Esophagus muscularis mucosa (tissue), 4 donors: ENCODE measurements at regions not wholly inside any gene's neighbourhood (a gene's known extent, or its start where the extent isn't known, plus 50 kb on each side); places are given as distances from the start of the nearest gene placed in this dataset.

Experiments used
- DNase-seq: peaks from one replicate; pipeline ENCODE4 v3.0.0-alpha.2; 2017; ENCODE audit errors: extremely low spot score
- H3K27ac ChIP-seq, 4 donors: fragments of 200-600 bp; sonication (generic); replicated peaks in 1 of 4; 1 replicate in 3 of 4; 2 replicates in 1 of 4; pipeline ENCODE4 v1.5.1; 2016 to 2019; ENCODE audit warnings: mild to moderate bottlenecking in 1 of 4
- H3K27me3 ChIP-seq, 4 donors: fragments of 200-600 bp; sonication (generic); one replicate each; pipeline versions ENCODE4 v1.5.1 to v1.6.0; 2016 to 2019
- H3K36me3 ChIP-seq, 4 donors: fragments of 200-600 bp; sonication (generic); one replicate each; pipeline ENCODE4 v1.5.1; 2016 to 2019
- H3K4me1 ChIP-seq, 4 donors: fragments of 200-600 bp; sonication (generic); one replicate each; pipeline ENCODE4 v1.5.1; 2016 to 2019
- H3K4me3 ChIP-seq, 4 donors: fragments of 200-600 bp; sonication (generic); 1 replicate in 2 of 4; 2 replicates in 2 of 4; pipeline ENCODE4 v1.5.1; 2016 to 2019; ENCODE audit warnings: mild to moderate bottlenecking in 4 of 4, moderate library complexity in 1 of 4
- H3K9me3 ChIP-seq, 4 donors: fragments of 200-600 bp; sonication (generic); 1 replicate in 3 of 4; 2 replicates in 1 of 4; pipeline ENCODE4 v1.5.1; 2016 to 2019
- CTCF ChIP-seq, 3 experiments: fragments of 200-600 bp in 2 of 3; fragments of 450-650 bp in 1 of 3; sonication (generic) in 2 of 3; IDR thresholded peaks; one replicate each; pipeline ENCODE4 v1.5.1; 2017 to 2019; ENCODE audit warnings: antibody characterized with exemption in 3 of 3, mild to moderate bottlenecking in 2 of 3, moderate library complexity in 1 of 3
- EP300 ChIP-seq: sonication (generic); formaldehyde crosslinking; IDR thresholded peaks from one replicate; pipeline ENCODE4 v1.6.1; 2017; ENCODE audit warnings: antibody characterized with exemption
- POLR2A ChIP-seq: fragments of 450-650 bp; IDR thresholded peaks from one replicate; pipeline ENCODE4 v1.6.1; 2017; ENCODE audit warnings: antibody characterized with exemption, moderate library complexity, mild to moderate bottlenecking, low read depth
- POLR2AphosphoS5 ChIP-seq, 2 donors: sonication (generic); formaldehyde crosslinking; IDR thresholded peaks; one replicate each; pipeline ENCODE4 v1.6.1; 2017; ENCODE audit warnings: antibody characterized with exemption in 2 of 2
- WGBS: methylation state at CpG from one replicate; pipeline ENCODE4 v1.1.5; 2018; 5-methylcytosine and 5-hydroxymethylcytosine counted together
- intact Hi-C: fragments of 100-400 bp; cut with DNase I; formaldehyde crosslinking; loops from one replicate; pipeline ENCODE4 v1.15.1; 2023

- H3K9me3 ChIP-seq, result peaks cover 0 to 5% (median 0%) of the 10 kb centered on the region in 4 donors
- 84% methylated on average over 13 of the region's 13 CpGs for WGBS
- peak; percentile 42 for DNase-seq
- intact Hi-C loops, result no loop called here
- peaks cover 0 to 21% (median 0%) of the 10 kb centered on the region in 4 donors for H3K27me3 ChIP-seq
- no peaks in the 10 kb centered on the region for H3K36me3 ChIP-seq
- H3K27ac ChIP-seq, result peak overlapping the region in 1 of 4 donors; percentile 20
- H3K4me3 ChIP-seq, result no peak overlapping the region
- peaks cover 20 to 37% (median 23%) of the 10 kb centered on the region in 4 donors for H3K4me1 ChIP-seq
- TF ChIP-seq EP300, result no peak
- TF ChIP-seq CTCF (IDR thresholded peaks at IDR 0.05), result no peak
- TF ChIP-seq POLR2A, result no peak
- no peak for TF ChIP-seq POLR2AphosphoS5 (IDR thresholded peaks at IDR 0.05)
Measured at GRCh38 chr5:171577042-171577758, 157.8 kb downstream of the FGF18 start.

GRCh38 chr5:171578049-171578828 is 158.8 kb downstream of the FGF18 start:
- no peak for DNase-seq
- intact Hi-C loops, result no loop called here
- H3K9me3 ChIP-seq, result peaks cover 0 to 5% (median 0%) of the 10 kb centered on the region in 4 donors
- H3K36me3 ChIP-seq, result no peaks in the 10 kb centered on the region
- H3K27me3 ChIP-seq, result peaks cover 0 to 32% (median 0%) of the 10 kb centered on the region in 4 donors
- H3K4me1 ChIP-seq, result peaks cover 20 to 37% (median 23%) of the 10 kb centered on the region in 4 donors
- peak overlapping the region; percentile 21 to 71 (median 55) for H3K27ac ChIP-seq
- 70% methylated on average over 8 of the region's 11 CpGs for WGBS
- H3K4me3 ChIP-seq, result no peak overlapping the region
- TF ChIP-seq CTCF (IDR thresholded peaks at IDR 0.05) (no peak), POLR2AphosphoS5 (IDR thresholded peaks at IDR 0.05) (peak; percentile 25 to 30), EP300 (no peak)

GRCh38 chr5:171578829-171579491 is 159.5 kb downstream of the FGF18 start:
- intact Hi-C loops, result no loop called here
- Histone ChIP-seq H3K27me3 (peaks cover 0 to 32% (median 0%) of the 10 kb centered on the region in 4 donors), H3K36me3 (no peaks in the 10 kb centered on the region), H3K4me1 (peaks cover 20 to 37% (median 23%) of the 10 kb centered on the region in 4 donors), H3K27ac (peak overlapping the region; percentile 21 to 71 (median 55)), H3K9me3 (peaks cover 0 to 5% (median 0%) of the 10 kb centered on the region in 4 donors), H3K4me3 (no peak overlapping the region)
- WGBS, result 75% methylated on average over 14 of the region's 14 CpGs
- TF ChIP-seq POLR2AphosphoS5 (IDR thresholded peaks at IDR 0.05) (peak; percentile 26 to 28), EP300 (no peak)
- no peak for DNase-seq

GRCh38 chr5:171579976-171580411 is 160.5 kb downstream of the FGF18 start:
- Histone ChIP-seq H3K36me3 (no peaks in the 10 kb centered on the region), H3K27me3 (peaks cover 0 to 32% (median 0%) of the 10 kb centered on the region in 4 donors), H3K4me3 (no peak overlapping the region), H3K9me3 (peaks cover 0 to 5% (median 0%) of the 10 kb centered on the region in 4 donors), H3K27ac (peak overlapping the region in 2 of 4 donors; percentile 53 to 71), H3K4me1 (peaks cover 20 to 37% (median 23%) of the 10 kb centered on the region in 4 donors)
- WGBS, result 54% methylated on average over 8 of the region's 8 CpGs
- TF ChIP-seq CTCF (IDR thresholded peaks at IDR 0.05), result no peak
- no peak for TF ChIP-seq POLR2AphosphoS5 (IDR thresholded peaks at IDR 0.05)
- no peak for TF ChIP-seq POLR2A
- no peak for TF ChIP-seq EP300
- no peak for DNase-seq
- intact Hi-C loops, result no loop called here
